ENCODE measurements at regions not wholly inside any gene's neighbourhood (a gene's known extent, or its start where the extent isn't known, plus 50 kb on each side); places are given as distances from the start of the nearest gene placed in this dataset.
"Not testable (repeated sequence)": the region's sequence is repeated elsewhere in the genome, so short reads cannot be mapped to it uniquely, and the experiment has no call there.

DNA sequence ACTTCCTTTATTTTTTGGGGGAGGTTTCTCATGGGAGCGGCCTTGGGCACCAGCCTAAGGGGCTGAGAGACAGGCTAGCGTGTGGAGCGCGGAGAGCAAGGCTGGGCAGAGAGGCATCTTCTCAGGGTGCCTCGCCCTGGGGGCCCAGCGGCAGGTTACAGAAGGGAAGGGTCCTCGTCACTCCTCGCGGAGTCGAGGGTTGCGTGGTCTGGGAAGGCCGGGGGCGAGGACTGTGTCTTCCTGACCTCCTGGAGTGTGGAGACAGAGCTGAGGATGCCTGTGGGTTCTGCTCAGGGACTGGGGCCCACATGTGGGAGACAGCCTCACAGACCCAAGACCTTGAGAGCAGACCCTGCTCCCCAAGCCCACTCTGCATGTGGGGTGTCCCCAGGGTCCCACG is 79.6 kb upstream of the LRPAP1 start:
- DNase-seq = no peak

DNA sequence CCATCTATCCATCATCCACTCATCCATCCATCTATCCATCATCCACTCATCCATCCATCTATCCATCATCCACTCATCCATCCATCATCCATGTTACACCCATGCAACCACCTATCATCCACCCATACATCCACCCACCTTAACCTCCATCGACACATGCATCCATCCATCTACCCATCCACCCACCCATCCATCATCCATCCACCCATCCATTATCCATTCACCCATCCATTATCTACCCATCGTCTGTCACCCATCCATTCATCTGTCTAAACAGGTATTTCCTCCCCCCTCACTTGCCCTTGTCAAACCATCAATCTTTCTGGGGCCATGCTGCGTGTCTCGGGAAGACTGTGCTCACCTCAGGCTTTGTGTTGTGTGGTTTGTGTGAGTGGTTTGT is 78.6 kb upstream of the LRPAP1 start:
- not testable (repeated sequence) for DNase-seq

GRCh38 chr4:3609905-3610304 is 77.7 kb upstream of the LRPAP1 start:
- not testable (repeated sequence) for DNase-seq

- no peak for DNase-seq
Observed at GRCh38 chr4:3607690-3608552, 75.7 kb upstream of the LRPAP1 start.

- not testable (repeated sequence) for DNase-seq
Observed at GRCh38 chr4:3606850-3607249, 74.6 kb upstream of the LRPAP1 start.

DNA sequence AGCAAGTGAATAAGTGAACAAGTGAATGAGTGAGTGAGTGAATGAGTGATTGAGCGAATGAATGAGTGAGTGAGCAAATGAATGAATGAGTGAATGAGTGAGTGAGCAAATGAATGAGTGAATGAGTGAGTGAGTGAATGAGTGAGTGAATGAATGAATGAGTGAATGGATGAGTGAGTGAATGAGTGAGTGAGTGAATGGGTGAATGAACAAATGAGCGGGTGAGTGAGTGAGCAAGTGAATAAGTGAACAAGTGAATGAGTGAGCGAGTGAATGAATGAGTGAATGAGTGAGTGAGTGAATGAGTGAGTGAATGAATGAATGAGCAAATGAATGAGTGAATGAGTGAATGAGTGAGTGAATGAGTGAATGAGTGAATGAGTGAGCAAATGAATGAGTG is 74.0 kb upstream of the LRPAP1 start:
- not testable (repeated sequence) for DNase-seq

GRCh38 chr4:3605491-3605890 is 73.3 kb upstream of the LRPAP1 start:
- DNase-seq = no peak

DNA sequence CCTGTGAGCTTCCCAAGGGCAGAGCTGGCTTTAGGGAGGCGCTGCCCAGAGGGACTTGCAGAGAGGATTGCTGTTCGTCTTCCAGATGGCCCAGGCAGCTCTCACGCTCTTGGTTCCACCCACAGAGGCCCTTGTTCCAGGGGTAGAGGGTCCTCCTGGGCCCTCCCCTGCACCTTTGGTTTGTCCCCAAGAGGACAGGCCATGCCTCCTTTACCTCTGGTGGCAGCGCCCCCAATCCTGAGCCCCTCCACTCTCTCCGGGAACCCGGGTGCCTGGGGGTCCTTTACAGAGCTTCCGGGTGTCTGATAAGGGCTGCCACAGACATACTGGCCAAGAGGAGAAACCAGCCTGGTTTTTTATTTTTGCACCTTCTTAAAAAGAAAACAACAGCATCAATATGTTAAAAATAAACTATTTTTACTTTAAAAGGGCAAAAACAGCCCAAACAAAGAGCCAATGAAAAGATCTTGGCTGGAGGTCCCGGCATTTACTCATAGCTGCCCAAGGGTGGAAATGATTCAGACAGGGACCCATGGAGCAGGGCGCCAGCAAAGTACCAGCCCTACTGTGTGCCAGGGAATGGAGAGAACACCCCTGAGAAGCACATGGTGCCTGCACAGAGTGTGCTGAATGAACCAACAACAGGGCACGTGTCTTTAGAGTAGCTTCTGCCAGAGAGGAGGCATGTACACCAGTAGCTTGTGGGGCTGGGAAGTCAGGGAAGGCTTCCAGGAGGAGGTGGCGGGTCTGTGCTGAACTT is 70.8 kb upstream of the LRPAP1 start:
- not testable (repeated sequence) for DNase-seq

- DNase-seq = no peak
Observed at GRCh38 chr4:3601992-3602391, 69.8 kb upstream of the LRPAP1 start.

- not testable (repeated sequence) for DNase-seq
Observed at GRCh38 chr4:3601108-3601690, 69.0 kb upstream of the LRPAP1 start.

DNA sequence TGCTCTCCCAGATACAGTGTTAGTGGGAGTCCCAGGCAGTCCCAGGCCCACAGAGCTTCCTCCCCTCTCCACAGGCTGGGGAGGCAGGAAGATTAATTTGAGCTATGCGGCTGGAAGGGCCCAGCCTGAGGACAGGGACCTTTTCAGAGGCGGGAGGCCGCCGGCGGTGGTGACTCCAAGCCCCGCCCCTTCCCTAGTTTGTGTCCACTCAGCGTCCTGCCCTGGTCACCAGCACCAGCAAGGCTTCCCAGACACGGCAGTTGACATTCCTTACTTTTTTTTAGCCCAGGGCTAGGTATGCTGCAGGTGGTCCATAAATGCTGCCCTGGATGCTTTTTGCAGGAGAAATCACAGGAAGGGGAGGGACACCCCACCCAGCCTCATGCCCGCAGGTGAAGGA is 67.7 kb upstream of the LRPAP1 start:
- no peak for DNase-seq

DNA sequence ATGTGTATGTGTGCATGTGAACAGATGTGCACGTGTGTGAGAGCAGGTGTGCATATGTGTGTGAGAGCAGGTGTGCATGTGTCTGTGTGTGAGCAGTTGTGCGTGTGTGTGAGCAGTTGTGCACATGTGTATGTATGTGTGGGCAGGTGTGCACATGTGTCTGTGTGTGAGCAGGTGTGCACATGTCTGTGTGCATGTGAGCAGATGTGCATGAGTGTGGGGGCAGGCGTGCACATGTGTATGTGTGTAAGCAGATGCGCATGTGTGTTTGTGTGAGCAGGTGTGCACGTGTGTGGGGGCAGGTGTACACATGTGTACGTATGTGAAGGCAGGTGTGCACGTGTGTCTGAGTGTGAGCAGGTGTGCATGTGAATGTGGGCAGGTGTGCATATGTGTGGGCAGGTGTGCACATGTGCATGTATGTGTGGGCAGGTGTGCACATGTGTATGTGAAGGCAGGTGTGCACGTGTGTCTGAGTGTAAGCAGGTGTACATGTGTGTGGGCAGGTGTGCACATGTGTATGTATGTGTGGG is 66.5 kb upstream of the LRPAP1 start:
- DNase-seq = no peak

- not testable (repeated sequence) for DNase-seq
Observed at GRCh38 chr4:3597896-3598505, 65.8 kb upstream of the LRPAP1 start.

- DNase-seq = not testable (repeated sequence)
Observed at GRCh38 chr4:3596957-3597733, 64.9 kb upstream of the LRPAP1 start.

GRCh38 chr4:3595627-3596291 is 63.5 kb upstream of the LRPAP1 start:
- DNase-seq = not testable (repeated sequence)

DNA sequence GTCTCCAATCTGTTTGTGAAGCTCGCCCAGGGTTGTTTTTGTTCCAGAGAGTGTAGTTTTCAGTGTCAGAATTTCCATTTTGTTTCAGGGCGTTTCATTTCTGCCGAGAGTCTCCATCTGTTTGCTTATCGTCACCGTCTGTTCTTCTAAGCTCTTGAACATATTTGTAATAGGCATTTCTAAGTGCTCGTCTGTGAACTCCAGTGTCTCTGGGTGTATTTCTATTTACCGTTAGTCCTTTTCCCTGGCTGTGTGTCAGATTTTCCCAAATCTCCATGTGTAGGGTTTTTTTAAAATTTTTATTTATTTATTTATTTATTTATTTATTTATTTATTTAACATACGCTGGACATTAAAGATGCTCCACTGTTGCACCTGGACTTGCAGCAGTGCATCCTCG is 62.5 kb upstream of the LRPAP1 start:
- DNase-seq = not testable (repeated sequence)

DNA sequence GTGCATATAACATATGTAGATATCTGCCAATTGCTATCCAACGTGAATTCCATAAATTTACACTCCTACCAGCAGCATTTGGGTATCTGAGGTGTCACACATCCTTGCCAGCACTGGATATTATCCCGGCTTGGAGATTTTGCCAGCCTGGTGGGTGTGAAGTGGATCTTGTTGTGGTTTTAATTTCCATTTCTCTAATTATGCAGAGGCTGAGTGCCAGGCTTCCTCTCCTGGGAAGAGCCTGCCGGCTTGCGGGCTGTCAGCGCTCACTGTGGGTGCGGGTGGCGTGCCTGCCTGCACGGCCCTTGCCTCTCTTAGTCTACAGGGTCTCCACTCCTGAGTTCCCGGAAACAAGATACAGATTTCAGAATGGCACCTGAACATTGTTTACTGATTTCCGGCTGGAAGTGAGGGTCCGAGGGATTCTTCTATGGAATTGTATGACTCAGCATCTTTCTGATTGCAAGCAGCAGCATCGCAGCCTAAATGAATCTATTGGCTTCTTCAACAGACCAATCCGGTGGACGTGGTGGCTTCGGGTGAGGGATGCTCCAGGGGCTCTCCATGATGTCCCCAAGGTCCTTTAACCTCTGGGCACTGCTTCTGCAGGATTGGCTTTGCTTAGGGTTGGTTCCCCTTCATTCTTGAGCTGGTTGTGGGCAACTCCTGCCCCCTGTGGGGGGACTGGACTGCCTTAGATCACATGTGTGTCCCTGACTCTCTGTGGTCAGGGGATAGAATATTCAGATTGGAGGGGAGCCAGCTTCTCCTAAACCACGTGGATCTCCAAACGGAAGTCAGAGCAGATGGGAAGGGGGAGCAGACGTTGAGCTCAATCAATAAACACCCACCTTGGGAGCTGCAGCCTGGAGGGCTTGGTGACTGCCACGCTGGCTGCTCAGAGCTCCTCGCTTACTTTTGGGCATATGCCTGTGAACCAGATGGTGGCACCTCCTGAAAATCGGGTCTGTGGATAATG is 58.0 kb upstream of the LRPAP1 start:
- DNase-seq = not testable (repeated sequence)

GRCh38 chr4:3589379-3589778 is 57.2 kb upstream of the LRPAP1 start:
- not testable (repeated sequence) for DNase-seq

DNA sequence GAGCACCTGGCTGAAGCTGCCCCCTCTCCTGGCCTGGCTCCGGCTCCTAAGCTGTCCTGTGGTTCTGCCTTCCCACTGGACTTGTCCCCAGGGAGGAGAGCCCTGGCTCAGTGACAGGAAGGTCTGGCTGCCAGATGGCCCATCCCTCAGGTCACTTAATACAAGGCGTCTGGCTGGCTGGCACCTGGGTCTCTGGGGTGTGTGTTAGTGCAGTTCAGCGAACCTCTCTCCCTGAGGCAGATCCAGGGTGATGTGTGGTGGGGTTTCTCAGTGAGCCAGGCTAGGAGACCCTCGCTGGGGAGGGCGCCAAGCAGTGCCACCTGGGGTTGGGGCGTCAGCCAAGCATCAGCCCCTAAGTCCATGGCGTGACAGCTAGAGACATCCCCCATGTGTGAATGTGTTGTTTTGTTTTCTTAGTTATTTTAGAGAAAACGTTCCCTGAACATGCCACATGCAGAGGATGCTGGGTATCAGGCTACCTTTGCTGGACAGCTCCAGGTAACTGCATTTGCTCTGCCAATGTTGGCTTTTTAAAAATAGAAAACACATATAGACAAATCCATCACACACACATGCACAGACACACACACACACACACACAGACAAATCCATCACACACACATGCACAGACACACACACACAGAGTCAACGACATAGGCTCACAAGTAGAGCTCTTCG is 56.4 kb upstream of the LRPAP1 start:
- not testable (repeated sequence) for DNase-seq

DNA sequence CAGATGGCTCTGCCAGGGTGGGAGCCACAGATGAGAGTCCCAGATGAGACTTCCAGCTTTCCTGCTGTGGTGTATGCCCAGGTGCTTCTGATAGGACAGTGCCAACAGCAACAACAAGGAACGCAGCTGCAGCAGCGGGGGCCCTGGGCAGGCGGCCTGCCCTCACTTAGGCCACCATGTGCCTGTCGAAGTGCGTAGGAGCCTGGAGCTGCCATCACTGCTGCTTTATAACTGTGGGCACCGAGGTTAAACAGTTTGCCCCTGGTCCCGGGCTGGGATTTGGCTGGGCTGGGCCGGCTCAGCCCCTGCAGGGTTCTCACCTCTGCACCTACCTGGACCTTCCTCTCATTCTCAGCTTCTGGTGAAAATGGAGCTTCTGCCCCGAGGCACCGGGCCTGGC is 54.4 kb upstream of the LRPAP1 start:
- DNase-seq = not testable (repeated sequence)

Measured in activated T-cell treated with anti-CD3 and anti-CD28 coated beads, Interleukin-2, amount 50 U/mL, for 48 hours (primary cell).